22Rv1 (cell line): ENCODE measurements at regions not wholly inside any gene's neighbourhood (a gene's known extent, or its start where the extent isn't known, plus 50 kb on each side); places are given as distances from the start of the nearest gene placed in this dataset.

Experiments
- CTCF ChIP-seq: fragments of 450-650 bp; IDR thresholded peaks from 2 replicates; pipeline ENCODE4 v1.5.1; 2017; ENCODE audit warnings: mild to moderate bottlenecking
- ZFX ChIP-seq: fragments of 450-650 bp; IDR thresholded peaks from 2 replicates; pipeline ENCODE4 v1.6.1; 2017; ENCODE audit warnings: antibody characterized with exemption, borderline replicate concordance

GRCh38 chr3:167166012-167166411 is 214.1 kb downstream of the ZBBX start:
- no peak for TF ChIP-seq CTCF
- no peak for TF ChIP-seq ZFX
